ENCODE measurements at regions not wholly inside any gene's neighbourhood (a gene's known extent, or its start where the extent isn't known, plus 50 kb on each side); places are given as distances from the start of the nearest gene placed in this dataset.

GRCh38 chr9:78777747-78778146 is 480.8 kb downstream of the PSAT1 start:
- no peak for TF ChIP-seq POLR2A (IDR thresholded peaks at IDR 0.05)
- TF ChIP-seq, protein P1, sequence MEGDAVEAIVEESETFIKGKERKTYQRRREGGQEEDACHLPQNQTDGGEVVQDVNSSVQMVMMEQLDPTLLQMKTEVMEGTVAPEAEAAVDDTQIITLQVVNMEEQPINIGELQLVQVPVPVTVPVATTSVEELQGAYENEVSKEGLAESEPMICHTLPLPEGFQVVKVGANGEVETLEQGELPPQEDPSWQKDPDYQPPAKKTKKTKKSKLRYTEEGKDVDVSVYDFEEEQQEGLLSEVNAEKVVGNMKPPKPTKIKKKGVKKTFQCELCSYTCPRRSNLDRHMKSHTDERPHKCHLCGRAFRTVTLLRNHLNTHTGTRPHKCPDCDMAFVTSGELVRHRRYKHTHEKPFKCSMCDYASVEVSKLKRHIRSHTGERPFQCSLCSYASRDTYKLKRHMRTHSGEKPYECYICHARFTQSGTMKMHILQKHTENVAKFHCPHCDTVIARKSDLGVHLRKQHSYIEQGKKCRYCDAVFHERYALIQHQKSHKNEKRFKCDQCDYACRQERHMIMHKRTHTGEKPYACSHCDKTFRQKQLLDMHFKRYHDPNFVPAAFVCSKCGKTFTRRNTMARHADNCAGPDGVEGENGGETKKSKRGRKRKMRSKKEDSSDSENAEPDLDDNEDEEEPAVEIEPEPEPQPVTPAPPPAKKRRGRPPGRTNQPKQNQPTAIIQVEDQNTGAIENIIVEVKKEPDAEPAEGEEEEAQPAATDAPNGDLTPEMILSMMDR (IDR thresholded peaks at IDR 0.05): no peak

Data from breast epithelium (tissue), 3 donors.